DOHH2 (cell line): ENCODE measurements at regions not wholly inside any gene's neighbourhood (a gene's known extent, or its start where the extent isn't known, plus 50 kb on each side); places are given as distances from the start of the nearest gene placed in this dataset.

ENCODE experiments used
- H3F3A ChIP-seq: fragments of 200-600 bp; sonication (generic), shearing (Covaris generic); 2 replicates; pipeline ENCODE4 v1.6.0; 2016; ENCODE audit warnings: antibody characterized with exemption, mild to moderate bottlenecking; ENCODE audit not compliant: control insufficient read depth, insufficient read depth
- H3K27ac ChIP-seq: fragments of 200-600 bp; sonication (generic); 2 replicates; pipeline ENCODE4 v1.5.1; 2014; ENCODE audit warnings: low read depth, mild to moderate bottlenecking, low read length, moderate library complexity
- H3K27me3 ChIP-seq: fragments of 200-600 bp; sonication (generic); 2 replicates; pipeline ENCODE4 v1.6.1; 2014; ENCODE audit warnings: mild to moderate bottlenecking, low read length, mixed read lengths; ENCODE audit not compliant: control insufficient read depth
- H3K36me3 ChIP-seq: fragments of 200-600 bp; sonication (generic); 2 replicates; pipeline ENCODE4 v1.6.1; 2014; ENCODE audit warnings: mild to moderate bottlenecking, low read length, moderate library complexity, mixed read lengths; ENCODE audit not compliant: control insufficient read depth
- H3K4me1 ChIP-seq: fragments of 200-600 bp; sonication (generic); 2 replicates; pipeline ENCODE4 v1.6.1; 2014; ENCODE audit warnings: mild to moderate bottlenecking, low read length, mixed read lengths; ENCODE audit not compliant: control insufficient read depth
- H3K4me2 ChIP-seq: fragments of 200-600 bp; sonication (generic); 2 replicates; pipeline ENCODE4 v1.6.0; 2014; ENCODE audit warnings: mild to moderate bottlenecking, low read length, moderate library complexity
- H3K4me3 ChIP-seq: fragments of 200-600 bp; sonication (generic); 2 replicates; pipeline ENCODE4 v1.5.1; 2014; ENCODE audit warnings: mild to moderate bottlenecking, low read length, mixed read lengths
- H3K79me2 ChIP-seq: fragments of 200-600 bp; sonication (generic); 2 replicates; pipeline ENCODE4 v1.6.1; 2014; ENCODE audit warnings: mild to moderate bottlenecking, low read length, mixed read lengths; ENCODE audit not compliant: control insufficient read depth
- H3K9me2 ChIP-seq: fragments of 200-600 bp; sonication (generic); replicated peaks from 2 replicates; pipeline ENCODE4 v1.6.1; 2014; ENCODE audit warnings: mild to moderate bottlenecking, low read length, mixed read lengths; ENCODE audit not compliant: control insufficient read depth
- H3K9me3 ChIP-seq: fragments of 200-600 bp; sonication (generic); 2 replicates; pipeline ENCODE4 v1.6.1; 2014; ENCODE audit warnings: antibody characterized with exemption, low read length, mixed read lengths; ENCODE audit not compliant: control insufficient read depth, insufficient read depth
- H4K20me1 ChIP-seq: fragments of 200-600 bp; sonication (generic); 2 replicates; pipeline ENCODE4 v1.6.0; 2014; ENCODE audit warnings: low read depth, mild to moderate bottlenecking, antibody characterized with exemption, low read length, moderate library complexity; ENCODE audit not compliant: control insufficient read depth, insufficient read depth
- EZH2phosphoT487 ChIP-seq: fragments of 200-600 bp; sonication (generic); IDR thresholded peaks from 2 replicates; pipeline ENCODE4 v1.6.1; 2017; ENCODE audit warnings: borderline replicate concordance, mild to moderate bottlenecking, antibody characterized with exemption, low read length, moderate library complexity, mixed read lengths
- TF ChIP-seq, protein P1 (sequence below): fragments of 200-600 bp; sonication (generic); IDR thresholded peaks from one replicate; pipeline ENCODE4 v1.5.1; 2014; ENCODE audit warnings: antibody characterized with exemption, mild to moderate bottlenecking, low read depth, low read length; ENCODE audit not compliant: poor library complexity, severe bottlenecking

DNA sequence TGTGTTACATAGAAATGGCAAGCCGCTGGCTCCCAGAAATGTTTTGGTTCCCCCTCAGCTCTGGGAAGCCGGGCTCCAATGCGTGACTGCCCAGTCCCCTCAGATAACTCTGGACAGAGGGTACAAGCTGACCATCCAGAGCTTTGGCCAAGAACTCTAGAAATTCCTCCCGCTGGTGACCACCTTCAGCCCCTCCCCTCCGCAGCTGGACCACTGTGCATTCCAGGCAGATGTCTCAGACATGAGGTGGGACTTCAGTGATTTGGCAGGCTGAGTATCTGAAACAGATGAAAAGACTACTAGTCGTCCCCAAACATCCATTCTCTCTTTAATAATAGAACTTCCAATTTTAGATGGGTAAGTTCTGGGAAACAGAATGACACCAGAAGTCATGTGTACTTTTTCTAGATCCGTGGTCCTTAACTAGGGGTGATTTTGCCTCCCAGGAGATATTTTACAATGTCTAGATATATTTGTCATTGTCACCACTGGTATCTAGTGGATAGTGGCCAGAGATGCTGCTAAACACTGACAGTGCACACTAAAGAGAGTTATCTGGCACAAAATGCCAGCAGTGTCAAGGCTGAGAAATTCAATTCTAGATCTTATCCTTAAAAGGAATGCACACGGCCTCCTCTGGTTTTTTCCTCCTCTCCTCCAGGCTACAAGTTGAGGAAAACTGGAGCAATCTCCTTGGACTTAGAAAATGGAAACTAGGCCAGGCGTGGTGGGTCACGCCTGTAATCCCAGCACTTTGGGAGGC is 294.3 kb downstream of the SRBD1 start:
- Histone ChIP-seq H3K4me1 (no peaks in the 10 kb centered on the region), H3K9me2 (no peaks in the 10 kb centered on the region), H4K20me1 (no peaks in the 10 kb centered on the region), H3K79me2 (no peaks in the 10 kb centered on the region), H3F3A (no peaks in the 10 kb centered on the region), H3K27me3 (no peaks in the 10 kb centered on the region), H3K9me3 (no peaks in the 10 kb centered on the region), H3K27ac (no peak overlapping the region), H3K4me2 (no peak overlapping the region), H3K36me3 (no peaks in the 10 kb centered on the region), H3K4me3 (no peak overlapping the region)
- no peak for TF ChIP-seq EZH2phosphoT487
- TF ChIP-seq, protein P1, sequence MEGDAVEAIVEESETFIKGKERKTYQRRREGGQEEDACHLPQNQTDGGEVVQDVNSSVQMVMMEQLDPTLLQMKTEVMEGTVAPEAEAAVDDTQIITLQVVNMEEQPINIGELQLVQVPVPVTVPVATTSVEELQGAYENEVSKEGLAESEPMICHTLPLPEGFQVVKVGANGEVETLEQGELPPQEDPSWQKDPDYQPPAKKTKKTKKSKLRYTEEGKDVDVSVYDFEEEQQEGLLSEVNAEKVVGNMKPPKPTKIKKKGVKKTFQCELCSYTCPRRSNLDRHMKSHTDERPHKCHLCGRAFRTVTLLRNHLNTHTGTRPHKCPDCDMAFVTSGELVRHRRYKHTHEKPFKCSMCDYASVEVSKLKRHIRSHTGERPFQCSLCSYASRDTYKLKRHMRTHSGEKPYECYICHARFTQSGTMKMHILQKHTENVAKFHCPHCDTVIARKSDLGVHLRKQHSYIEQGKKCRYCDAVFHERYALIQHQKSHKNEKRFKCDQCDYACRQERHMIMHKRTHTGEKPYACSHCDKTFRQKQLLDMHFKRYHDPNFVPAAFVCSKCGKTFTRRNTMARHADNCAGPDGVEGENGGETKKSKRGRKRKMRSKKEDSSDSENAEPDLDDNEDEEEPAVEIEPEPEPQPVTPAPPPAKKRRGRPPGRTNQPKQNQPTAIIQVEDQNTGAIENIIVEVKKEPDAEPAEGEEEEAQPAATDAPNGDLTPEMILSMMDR, result no peak

DNA sequence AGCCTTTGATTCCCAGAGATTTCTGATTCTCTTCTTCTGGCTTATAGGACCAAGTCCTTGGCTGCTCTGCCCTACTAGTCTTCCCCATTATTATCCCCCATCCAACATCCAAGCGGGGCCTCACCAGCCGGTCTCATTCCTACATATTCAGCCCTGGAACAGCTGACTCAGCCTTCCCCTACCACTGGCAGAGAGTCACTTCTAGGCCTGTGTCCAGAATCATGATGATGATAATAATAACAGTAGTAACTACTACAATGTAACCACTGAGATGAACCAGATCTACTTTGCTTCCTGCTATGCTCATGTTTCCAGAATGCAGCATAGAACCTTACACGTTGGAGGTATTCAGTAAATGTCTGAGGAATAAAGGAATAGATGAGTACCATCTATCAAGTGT is 295.2 kb downstream of the SRBD1 start:
- Histone ChIP-seq H3K4me2 (no peak overlapping the region), H3K4me1 (no peaks in the 10 kb centered on the region), H4K20me1 (no peaks in the 10 kb centered on the region), H3K79me2 (no peaks in the 10 kb centered on the region), H3K36me3 (no peaks in the 10 kb centered on the region), H3K27me3 (no peaks in the 10 kb centered on the region), H3F3A (no peaks in the 10 kb centered on the region), H3K4me3 (no peak overlapping the region), H3K9me2 (no peaks in the 10 kb centered on the region), H3K9me3 (no peaks in the 10 kb centered on the region), H3K27ac (no peak overlapping the region)
- no peak for TF ChIP-seq EZH2phosphoT487
- TF ChIP-seq, protein P1, result no peak

DNA sequence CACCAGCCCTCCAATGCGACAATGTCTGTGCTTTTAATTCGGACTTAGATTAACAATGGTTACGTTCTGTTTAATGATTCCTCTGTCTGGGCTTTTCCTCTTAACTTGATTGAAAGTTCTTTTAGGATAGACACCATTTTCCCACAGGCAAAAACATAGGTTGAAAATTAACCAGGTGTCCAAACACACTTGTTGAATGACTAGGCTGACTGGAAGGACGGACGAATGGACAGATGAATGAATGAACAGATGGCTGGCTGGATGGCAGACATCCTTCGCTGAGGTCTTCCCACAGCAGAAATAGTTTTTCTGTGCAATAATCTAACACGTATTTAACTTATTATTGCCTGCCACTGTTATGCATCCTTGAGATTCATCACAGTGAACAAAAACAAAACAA is 298.8 kb downstream of the SRBD1 start:
- Histone ChIP-seq H3K9me2 (no peaks in the 10 kb centered on the region), H3K4me1 (no peaks in the 10 kb centered on the region), H3F3A (no peaks in the 10 kb centered on the region), H3K79me2 (no peaks in the 10 kb centered on the region), H3K4me2 (no peak overlapping the region), H3K4me3 (no peak overlapping the region), H3K27ac (no peak overlapping the region), H3K9me3 (no peaks in the 10 kb centered on the region), H3K36me3 (no peaks in the 10 kb centered on the region), H4K20me1 (no peaks in the 10 kb centered on the region), H3K27me3 (no peaks in the 10 kb centered on the region)
- TF ChIP-seq EZH2phosphoT487, result no peak
- TF ChIP-seq, protein P1, result no peak
